ENCODE measurements at regions not wholly inside any gene's neighbourhood (a gene's known extent, or its start where the extent isn't known, plus 50 kb on each side); places are given as distances from the start of the nearest gene placed in this dataset.

- no peak overlapping the region for H3K27ac ChIP-seq (ENCODE audit: low read length)
- DNase-seq (ENCODE audit: low read depth, low spot score) = no peak
- H3K36me3 ChIP-seq (ENCODE audit: control insufficient read depth, insufficient read depth, low read length) = no peaks in the 10 kb centered on the region
- H3K4me3 ChIP-seq (ENCODE audit: low read length) = no peak overlapping the region
- no peaks in the 10 kb centered on the region for H3K9me3 ChIP-seq (ENCODE audit: control insufficient read depth, insufficient read depth, low read length)
- no peaks in the 10 kb centered on the region for H3K27me3 ChIP-seq (ENCODE audit: control insufficient read depth, insufficient read depth, low read length)
- no peaks in the 10 kb centered on the region for H3K4me1 ChIP-seq (ENCODE audit: control insufficient read depth, insufficient read depth, low read length)
- whole genome bisulfite sequencing (ENCODE audit: insufficient coverage, insufficient read length) = no CpG with 5 or more reads among the region's 2 CpGs
Measured at GRCh38 chr3:98961161-98962155, 60.0 kb upstream of the DCBLD2 start.

- H3K27ac ChIP-seq (ENCODE audit: low read length) = no peak overlapping the region
- H3K36me3 ChIP-seq (ENCODE audit: control insufficient read depth, insufficient read depth, low read length) = no peaks in the 10 kb centered on the region
- no peak for DNase-seq (ENCODE audit: low read depth, low spot score)
- no peaks in the 10 kb centered on the region for H3K9me3 ChIP-seq (ENCODE audit: control insufficient read depth, insufficient read depth, low read length)
- no peak overlapping the region for H3K4me3 ChIP-seq (ENCODE audit: low read length)
- no peaks in the 10 kb centered on the region for H3K4me1 ChIP-seq (ENCODE audit: control insufficient read depth, insufficient read depth, low read length)
- H3K27me3 ChIP-seq (ENCODE audit: control insufficient read depth, insufficient read depth, low read length) = no peaks in the 10 kb centered on the region
- no CpG with 5 or more reads among the region's 2 CpGs for WGBS (ENCODE audit: insufficient coverage, insufficient read length)
Measured at GRCh38 chr3:98957681-98958080, 56.2 kb upstream of the DCBLD2 start.

- H3K27ac ChIP-seq (ENCODE audit: low read length) = no peak overlapping the region
- no peaks in the 10 kb centered on the region for H3K36me3 ChIP-seq (ENCODE audit: control insufficient read depth, insufficient read depth, low read length)
- no peaks in the 10 kb centered on the region for H3K4me1 ChIP-seq (ENCODE audit: control insufficient read depth, insufficient read depth, low read length)
- H3K9me3 ChIP-seq (ENCODE audit: control insufficient read depth, insufficient read depth, low read length) = no peaks in the 10 kb centered on the region
- no peaks in the 10 kb centered on the region for H3K27me3 ChIP-seq (ENCODE audit: control insufficient read depth, insufficient read depth, low read length)
- no peak overlapping the region for H3K4me3 ChIP-seq (ENCODE audit: low read length)
- no peak for DNase-seq (ENCODE audit: low read depth, low spot score)
Measured at GRCh38 chr3:98956008-98956407, 54.5 kb upstream of the DCBLD2 start.

GRCh38 chr3:98954791-98955604 is 53.5 kb upstream of the DCBLD2 start:
- Histone ChIP-seq H3K4me1 (ENCODE audit: control insufficient read depth, insufficient read depth, low read length) (no peaks in the 10 kb centered on the region), H3K4me3 (ENCODE audit: low read length) (no peak overlapping the region), H3K36me3 (ENCODE audit: control insufficient read depth, insufficient read depth, low read length) (no peaks in the 10 kb centered on the region), H3K27ac (ENCODE audit: low read length) (no peak overlapping the region), H3K9me3 (ENCODE audit: control insufficient read depth, insufficient read depth, low read length) (no peaks in the 10 kb centered on the region), H3K27me3 (ENCODE audit: control insufficient read depth, insufficient read depth, low read length) (no peaks in the 10 kb centered on the region)
- no CpG with 5 or more reads among the region's 3 CpGs for WGBS (ENCODE audit: insufficient coverage, insufficient read length)
- no peak for DNase-seq (ENCODE audit: low read depth, low spot score)

- no CpG with 5 or more reads among the region's 1 CpG for WGBS (ENCODE audit: insufficient coverage, insufficient read length)
- H3K27ac ChIP-seq (ENCODE audit: low read length) = no peak overlapping the region
- no peak for DNase-seq (ENCODE audit: low read depth, low spot score)
- H3K27me3 ChIP-seq (ENCODE audit: control insufficient read depth, insufficient read depth, low read length) = no peaks in the 10 kb centered on the region
- no peaks in the 10 kb centered on the region for H3K4me1 ChIP-seq (ENCODE audit: control insufficient read depth, insufficient read depth, low read length)
- no peaks in the 10 kb centered on the region for H3K36me3 ChIP-seq (ENCODE audit: control insufficient read depth, insufficient read depth, low read length)
- no peak overlapping the region for H3K4me3 ChIP-seq (ENCODE audit: low read length)
- H3K9me3 ChIP-seq (ENCODE audit: control insufficient read depth, insufficient read depth, low read length) = no peaks in the 10 kb centered on the region
Measured at GRCh38 chr3:98954242-98954641, 52.7 kb upstream of the DCBLD2 start.

- H3K27ac ChIP-seq (ENCODE audit: low read length) = no peak overlapping the region
- no peaks in the 10 kb centered on the region for H3K4me1 ChIP-seq (ENCODE audit: control insufficient read depth, insufficient read depth, low read length)
Measured at GRCh38 chr3:98952404-98952803, 50.9 kb upstream of the DCBLD2 start.

More at GRCh38 chr3:98952404-98952803, 50.9 kb upstream of the DCBLD2 start:
- WGBS (ENCODE audit: insufficient coverage, insufficient read length) = no CpG with 5 or more reads among the region's 1 CpG
- no peak for DNase-seq (ENCODE audit: low read depth, low spot score)
- Histone ChIP-seq H3K27me3 (ENCODE audit: control insufficient read depth, insufficient read depth, low read length) (no peaks in the 10 kb centered on the region), H3K36me3 (ENCODE audit: control insufficient read depth, insufficient read depth, low read length) (no peaks in the 10 kb centered on the region), H3K4me3 (ENCODE audit: low read length) (no peak overlapping the region), H3K9me3 (ENCODE audit: control insufficient read depth, insufficient read depth, low read length) (no peaks in the 10 kb centered on the region)
